Activated CD8-positive, alpha-beta T cell treated with anti-CD3 and anti-CD28 coated beads for 36 hours (primary cell): ENCODE measurements at regions not wholly inside any gene's neighbourhood (a gene's known extent, or its start where the extent isn't known, plus 50 kb on each side); places are given as distances from the start of the nearest gene placed in this dataset.
"Not testable (repeated sequence)": the region's sequence is repeated elsewhere in the genome, so short reads cannot be mapped to it uniquely, and the experiment has no call there.

Experiments used
- ATAC-seq: fragments of 200-7000 bp; cut with Tn5 transposase; one replicate; pipeline ENCODE4 v1.10.0; 2021; ENCODE audit warnings: mild to moderate bottlenecking, moderate library complexity
- CTCF ChIA-PET: fragments of 350-600 bp; sonication (Branson Sonifier 250); formaldehyde crosslinking; loops from one replicate; lab custom pipeline; 2021; ENCODE audit warnings: antibody characterized with exemption; lab: Charles Lee
- POLR2A ChIA-PET: fragments of 350-600 bp; sonication (Branson Sonifier 250); formaldehyde crosslinking; loops from one replicate; lab custom pipeline; 2021; ENCODE audit warnings: antibody characterized with exemption; lab: Charles Lee
- DNase-seq: peaks from one replicate; pipeline ENCODE4 v3.0.0-alpha.2; 2020
- H3K27ac Mint-ChIP-seq: one replicate; pipeline ENCODE4 v1.8.0; 2021; ENCODE audit warnings: mild to moderate bottlenecking, mixed read lengths
- H3K27me3 Mint-ChIP-seq: one replicate; pipeline ENCODE4 v1.8.0; 2021; ENCODE audit warnings: mixed read lengths
- H3K36me3 Mint-ChIP-seq: one replicate; pipeline ENCODE4 v1.8.0; 2021; ENCODE audit warnings: low read depth, mixed read lengths
- H3K4me1 Mint-ChIP-seq: one replicate; pipeline ENCODE4 v1.8.0; 2021; ENCODE audit warnings: low read depth, mixed read lengths
- H3K4me3 Mint-ChIP-seq: one replicate; pipeline ENCODE4 v1.8.0; 2021; ENCODE audit warnings: mild to moderate bottlenecking, moderate library complexity, mixed read lengths
- H3K9me3 Mint-ChIP-seq: one replicate; pipeline ENCODE4 v1.8.0; 2021; ENCODE audit warnings: mixed read lengths
- intact Hi-C: fragments of 100-400 bp; cut with micrococcal nuclease; formaldehyde crosslinking; loops from one replicate; pipeline ENCODE4 v1.10.0; 2022

DNA sequence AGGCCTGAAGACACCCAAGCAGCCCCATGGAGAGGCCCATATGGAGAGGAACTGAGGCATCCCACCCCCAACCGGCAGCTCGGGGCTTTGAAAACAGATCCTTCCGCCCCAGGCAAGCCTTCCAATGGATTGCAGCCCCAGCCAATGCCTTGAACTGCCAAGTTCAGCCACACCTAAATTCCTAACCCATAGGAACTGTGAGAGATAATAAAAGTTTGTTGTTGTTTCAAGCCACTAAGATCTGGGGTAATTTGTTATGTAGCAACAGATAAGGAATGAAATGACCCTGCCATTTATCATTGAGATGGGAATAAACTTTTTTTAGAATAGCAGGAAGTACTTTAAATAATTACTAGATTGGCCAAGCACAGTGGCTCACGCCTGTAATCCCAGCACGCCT, 80.3 kb upstream of the SPDYE9 start:
- H3K27ac Mint-ChIP-seq, CTCF ChIA-PET: not testable (repeated sequence)

DNA sequence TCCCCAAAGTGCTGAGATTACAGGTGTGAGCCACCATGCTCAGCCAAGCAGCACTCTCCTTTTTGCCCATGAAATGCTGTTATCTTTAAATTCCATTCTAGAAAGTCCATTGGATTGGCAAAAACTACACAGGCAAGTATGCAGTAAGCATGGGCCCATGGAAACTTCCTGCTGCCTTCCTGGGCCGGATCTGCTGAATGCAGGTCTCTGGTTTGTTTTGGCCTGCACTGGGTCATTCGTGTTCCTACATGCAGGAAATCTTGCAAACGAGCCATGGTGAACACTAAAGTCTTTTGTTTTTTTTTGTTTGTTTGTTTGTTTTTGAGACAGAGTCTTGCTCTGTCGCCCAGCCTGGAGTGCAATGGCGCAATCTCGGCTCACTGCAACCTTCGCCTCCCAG, 76.8 kb upstream of the SPDYE9 start:
- DNase-seq, POLR2A ChIA-PET, CTCF ChIA-PET, H3K4me3 Mint-ChIP-seq, H3K9me3 Mint-ChIP-seq, H3K36me3 Mint-ChIP-seq, H3K4me1 Mint-ChIP-seq, H3K27ac Mint-ChIP-seq, intact Hi-C loops, H3K27me3 Mint-ChIP-seq, ATAC-seq: not testable (repeated sequence)

More for the DNA sequence above, 80.3 kb upstream of the SPDYE9 start:
- intact Hi-C loops, H3K9me3 Mint-ChIP-seq, H3K4me1 Mint-ChIP-seq, ATAC-seq, H3K4me3 Mint-ChIP-seq, DNase-seq, H3K36me3 Mint-ChIP-seq, POLR2A ChIA-PET, H3K27me3 Mint-ChIP-seq: not testable (repeated sequence)

DNA sequence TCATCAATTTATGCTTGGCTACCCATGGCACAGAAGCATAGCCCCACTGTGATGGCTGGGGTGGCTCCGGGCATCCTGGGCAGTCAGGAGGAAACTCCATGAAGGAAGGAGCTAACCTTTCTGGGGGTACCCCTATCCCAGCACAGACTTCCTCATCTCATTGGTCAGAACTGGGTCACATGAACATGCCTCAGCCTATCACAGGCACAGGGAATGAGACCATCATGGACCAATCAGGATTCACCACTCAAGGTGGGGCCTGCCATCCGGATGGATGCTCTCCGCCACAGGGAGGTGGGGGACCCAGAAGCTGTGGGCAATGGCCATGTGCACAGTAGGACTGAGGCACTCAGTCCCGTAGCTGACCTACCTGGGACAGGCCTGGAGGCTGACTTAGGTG, 75.9 kb upstream of the SPDYE9 start:
- CTCF ChIA-PET, H3K9me3 Mint-ChIP-seq, intact Hi-C loops, H3K27ac Mint-ChIP-seq, H3K4me3 Mint-ChIP-seq, ATAC-seq, H3K36me3 Mint-ChIP-seq, H3K4me1 Mint-ChIP-seq, POLR2A ChIA-PET, DNase-seq, H3K27me3 Mint-ChIP-seq: not testable (repeated sequence)

DNA sequence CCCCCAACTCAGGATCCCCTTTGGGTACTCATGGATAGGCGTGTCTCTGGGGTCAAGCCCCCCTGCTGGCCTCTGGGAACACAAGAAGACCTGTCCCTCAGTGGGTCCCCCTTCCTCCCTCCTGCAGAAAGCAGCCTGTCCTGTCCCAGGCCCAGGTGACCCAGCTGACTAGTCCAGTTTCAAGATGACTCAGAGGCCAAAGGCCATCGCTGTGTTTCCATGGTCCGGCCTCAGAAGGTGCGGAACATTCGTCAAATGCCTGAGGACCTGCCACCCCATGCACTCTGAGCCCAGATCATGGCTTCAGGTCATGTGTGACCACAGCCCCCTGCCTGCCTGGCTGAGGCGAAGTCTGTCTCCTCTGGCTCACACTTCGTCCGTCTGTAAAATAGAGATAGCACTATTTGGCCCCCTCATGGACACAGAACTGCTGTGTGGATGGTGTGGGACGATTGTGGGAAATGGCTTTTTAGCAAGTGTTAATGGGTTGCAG, 71.4 kb upstream of the SPDYE9 start:
- DNase-seq, intact Hi-C loops, CTCF ChIA-PET: not testable (repeated sequence)

DNA sequence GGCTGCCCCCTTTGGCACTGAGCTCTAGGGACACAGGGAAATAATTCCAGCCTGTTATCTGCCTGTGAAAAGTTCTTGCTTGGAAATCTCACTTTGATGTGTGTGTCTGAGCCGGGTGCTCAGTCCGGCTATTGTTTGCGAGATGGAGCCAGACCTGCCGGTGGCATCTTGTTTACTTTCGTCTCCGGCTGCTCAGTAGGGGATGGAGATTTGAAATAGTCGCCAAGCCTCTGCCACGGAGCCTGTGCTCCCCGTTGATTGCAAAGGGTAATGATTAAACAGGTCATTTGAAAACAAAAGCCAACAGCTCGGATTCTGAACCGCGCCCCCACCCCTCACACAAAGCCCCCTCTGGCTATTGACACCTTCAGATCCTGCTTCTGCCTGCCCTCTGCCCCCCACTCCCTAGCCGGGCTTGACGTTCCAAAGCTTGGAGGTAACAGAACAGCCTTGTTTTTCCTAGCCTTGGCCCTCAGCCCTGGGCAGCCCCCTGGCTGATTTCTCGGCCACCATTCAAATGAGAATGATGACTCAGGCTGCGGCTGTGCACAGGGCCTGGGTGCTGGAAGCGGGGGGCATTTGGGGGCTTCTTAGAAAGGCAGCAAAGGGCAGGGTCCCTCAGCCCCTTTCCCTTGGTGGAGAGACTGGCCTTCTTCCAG, 70.8 kb upstream of the SPDYE9 start:
- POLR2A ChIA-PET, H3K4me3 Mint-ChIP-seq, H3K36me3 Mint-ChIP-seq, CTCF ChIA-PET, H3K9me3 Mint-ChIP-seq, H3K4me1 Mint-ChIP-seq, DNase-seq, H3K27me3 Mint-ChIP-seq, H3K27ac Mint-ChIP-seq, ATAC-seq, intact Hi-C loops: not testable (repeated sequence)

More for the DNA sequence above, 71.4 kb upstream of the SPDYE9 start:
- H3K27me3 Mint-ChIP-seq, H3K36me3 Mint-ChIP-seq, H3K27ac Mint-ChIP-seq, ATAC-seq, H3K9me3 Mint-ChIP-seq, H3K4me1 Mint-ChIP-seq, POLR2A ChIA-PET, H3K4me3 Mint-ChIP-seq: not testable (repeated sequence)

DNA sequence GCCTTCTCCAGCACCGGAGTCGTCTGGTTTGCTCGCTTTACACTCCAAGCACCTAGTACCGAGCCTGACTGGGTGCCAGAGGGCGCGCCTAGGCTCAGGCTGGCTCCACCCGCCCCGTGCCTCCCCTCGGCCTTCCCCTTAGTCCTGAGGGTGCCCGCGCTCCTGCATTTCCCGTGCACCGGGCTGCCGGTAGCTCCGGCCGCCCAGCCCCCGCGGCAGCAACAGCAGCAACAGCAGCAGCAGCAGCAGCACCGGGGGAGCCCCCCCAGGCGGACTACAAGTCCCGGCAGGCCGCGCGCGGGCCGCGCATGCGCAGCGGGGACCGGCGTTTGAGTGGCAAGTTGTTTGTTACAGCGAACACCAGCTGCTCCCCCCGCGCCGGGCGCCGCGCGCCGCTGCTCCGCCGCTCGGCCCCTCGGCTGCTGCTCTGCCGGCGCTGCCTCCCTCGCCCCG, 68.8 kb upstream of the SPDYE9 start:
- H3K27me3 Mint-ChIP-seq, CTCF ChIA-PET, H3K36me3 Mint-ChIP-seq, H3K27ac Mint-ChIP-seq, H3K4me1 Mint-ChIP-seq, H3K9me3 Mint-ChIP-seq, POLR2A ChIA-PET, intact Hi-C loops: not testable (repeated sequence)
- ATAC-seq (peak; percentile 89), DNase-seq (peak; percentile 87)
- peak overlapping the region; percentile 60 for H3K4me3 Mint-ChIP-seq

DNA sequence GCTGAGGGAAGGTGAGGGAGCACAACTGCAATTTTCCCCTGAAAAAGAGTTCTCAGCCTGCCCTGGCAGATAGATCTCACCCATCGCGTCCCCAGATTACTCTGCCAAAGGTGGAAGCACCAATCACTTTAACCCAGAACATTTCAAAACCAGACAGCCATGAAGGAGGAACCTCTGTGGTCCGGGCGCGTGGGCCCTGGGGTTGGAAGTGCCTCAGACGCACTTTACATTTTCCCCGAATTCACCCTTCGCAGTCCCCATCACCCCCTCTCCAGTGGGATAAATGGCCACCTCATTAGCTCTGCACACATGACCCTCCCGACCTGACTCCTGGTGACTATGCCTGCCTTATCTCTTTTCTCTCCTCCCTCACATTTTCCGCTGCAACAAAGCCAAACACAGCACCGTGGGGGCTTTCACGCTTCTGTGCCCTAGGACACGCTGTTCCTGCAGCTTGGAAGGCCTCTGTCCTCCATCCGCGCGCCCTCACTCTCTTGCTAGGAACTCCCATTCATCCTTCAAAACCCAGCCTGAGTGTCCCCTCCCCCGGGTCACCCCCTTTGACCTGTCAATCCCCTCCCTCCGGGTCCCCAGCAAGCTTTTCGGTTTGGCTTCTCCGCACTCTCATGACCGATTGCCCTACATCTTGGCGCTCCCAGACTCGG, 68.2 kb upstream of the SPDYE9 start:
- intact Hi-C loops, H3K27ac Mint-ChIP-seq, H3K9me3 Mint-ChIP-seq, POLR2A ChIA-PET, H3K36me3 Mint-ChIP-seq, H3K4me1 Mint-ChIP-seq, CTCF ChIA-PET, H3K4me3 Mint-ChIP-seq, H3K27me3 Mint-ChIP-seq, ATAC-seq: not testable (repeated sequence)
- peak; percentile 14 for DNase-seq

DNA sequence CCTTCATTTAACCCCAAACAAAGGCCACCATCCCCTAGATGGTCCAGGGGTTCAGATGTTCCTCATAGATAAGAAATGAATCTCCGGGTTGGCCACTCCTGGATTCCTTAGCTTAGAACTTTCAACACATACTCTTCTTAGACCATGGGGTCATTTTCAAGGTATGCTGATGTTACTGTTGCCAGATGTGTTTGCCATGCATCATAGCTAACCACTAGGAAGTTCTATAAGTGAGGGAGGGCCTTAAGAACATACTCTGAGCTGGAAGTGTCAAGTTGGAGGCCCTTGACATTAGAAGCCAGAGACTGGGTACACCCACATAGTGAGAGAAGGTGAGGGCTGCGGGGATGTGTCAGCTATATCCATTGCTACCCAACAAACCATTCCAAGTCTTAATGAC, 62.7 kb upstream of the SPDYE9 start:
- H3K36me3 Mint-ChIP-seq, H3K9me3 Mint-ChIP-seq, POLR2A ChIA-PET, H3K4me3 Mint-ChIP-seq, intact Hi-C loops, CTCF ChIA-PET, H3K27me3 Mint-ChIP-seq, ATAC-seq, DNase-seq, H3K27ac Mint-ChIP-seq, H3K4me1 Mint-ChIP-seq: not testable (repeated sequence)

DNA sequence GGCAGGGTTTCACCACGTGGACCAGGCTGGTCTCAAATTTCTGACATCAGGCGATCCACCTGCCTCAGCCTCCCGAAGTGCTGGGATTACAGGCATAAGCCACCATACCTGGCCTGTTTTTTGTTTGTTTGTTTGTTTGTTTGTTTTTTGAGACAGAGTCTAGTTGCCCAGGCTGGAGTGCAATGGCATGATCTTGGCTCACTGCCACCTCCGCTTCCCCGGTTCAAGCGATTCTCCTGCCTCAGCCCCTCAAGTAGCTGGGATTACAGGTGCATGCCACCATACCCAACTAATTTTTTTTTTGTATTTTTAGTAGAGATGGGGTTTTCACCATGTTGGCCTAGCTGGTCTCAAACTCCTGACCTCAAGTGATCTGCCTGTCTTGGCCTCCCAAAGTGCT, 61.8 kb upstream of the SPDYE9 start:
- H3K4me1 Mint-ChIP-seq, H3K27ac Mint-ChIP-seq, H3K36me3 Mint-ChIP-seq, H3K4me3 Mint-ChIP-seq, DNase-seq, ATAC-seq, POLR2A ChIA-PET, H3K9me3 Mint-ChIP-seq, H3K27me3 Mint-ChIP-seq, intact Hi-C loops, CTCF ChIA-PET: not testable (repeated sequence)

DNA sequence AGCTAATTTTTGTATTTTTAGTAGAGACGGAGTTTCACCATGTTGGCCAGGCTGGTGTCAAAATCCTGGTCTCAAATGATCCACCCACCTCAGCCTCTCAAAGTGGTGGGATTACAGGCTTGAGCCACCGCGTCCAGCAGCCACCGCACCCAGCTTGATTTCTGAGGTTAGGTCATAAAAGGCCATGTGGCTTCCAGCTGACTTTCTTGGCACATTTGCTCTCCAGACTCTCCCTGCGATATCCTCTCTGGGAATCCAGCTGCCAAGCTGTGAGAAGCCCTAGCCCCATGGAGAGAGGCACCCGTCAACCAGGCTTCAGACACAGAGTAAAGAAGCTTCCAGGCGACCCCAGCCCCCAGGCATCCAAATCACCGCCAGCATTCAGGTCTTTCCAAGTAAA, 58.2 kb upstream of the SPDYE9 start:
- ATAC-seq, intact Hi-C loops, H3K27me3 Mint-ChIP-seq, POLR2A ChIA-PET, CTCF ChIA-PET, H3K27ac Mint-ChIP-seq, H3K4me3 Mint-ChIP-seq, H3K4me1 Mint-ChIP-seq, H3K9me3 Mint-ChIP-seq, H3K36me3 Mint-ChIP-seq, DNase-seq: not testable (repeated sequence)

DNA sequence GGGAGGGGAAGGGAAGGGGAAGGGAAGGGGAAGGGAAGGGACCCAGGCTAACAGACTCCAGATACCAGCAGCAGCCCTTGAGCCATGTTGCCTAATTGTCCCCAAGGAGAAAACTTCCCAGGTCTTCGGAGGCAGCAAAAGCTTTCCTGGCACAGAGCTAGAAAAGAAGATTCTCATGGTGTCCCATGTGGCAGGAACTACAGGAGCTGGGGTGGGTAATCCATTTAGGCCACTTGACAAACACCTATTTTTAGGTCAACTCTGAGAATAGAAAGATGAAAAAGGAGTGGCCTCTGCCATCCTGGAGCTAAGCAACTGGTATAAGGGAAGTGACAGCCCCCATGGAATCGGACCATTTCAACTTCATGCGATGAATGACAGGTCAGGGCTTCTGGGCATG, 52.1 kb upstream of the SPDYE9 start:
- DNase-seq, H3K27me3 Mint-ChIP-seq, H3K36me3 Mint-ChIP-seq, H3K4me3 Mint-ChIP-seq, intact Hi-C loops, CTCF ChIA-PET, POLR2A ChIA-PET, H3K9me3 Mint-ChIP-seq, H3K4me1 Mint-ChIP-seq, ATAC-seq, H3K27ac Mint-ChIP-seq: not testable (repeated sequence)
